Heart left ventricle (tissue), 16 donors: ENCODE measurements at regions not wholly inside any gene's neighbourhood (a gene's known extent, or its start where the extent isn't known, plus 50 kb on each side); places are given as distances from the start of the nearest gene placed in this dataset.
"Not testable (repeated sequence)": the region's sequence is repeated elsewhere in the genome, so short reads cannot be mapped to it uniquely, and the experiment has no call there.

ENCODE experiments used
- ATAC-seq, 4 donors: fragments of 200-7000 bp; cut with Tn5 transposase; one replicate each; pipeline ENCODE4 v1.9.1; 2020 to 2022; ENCODE audit warnings: moderate library complexity in 4 of 4, mild to moderate bottlenecking in 3 of 4, moderate number of reproducible peaks in 1 of 4
- DNase-seq, 5 donors: peaks; one replicate each; pipeline ENCODE4 v3.0.0-alpha.2; 2020
- H3K27ac ChIP-seq, 12 donors: fragments of 200-600 bp; sonication (generic) in 4 of 12; one replicate each; pipeline versions ENCODE4 v1.5.0 to v1.8.0; 2016 to 2022; ENCODE audit warnings: mild to moderate bottlenecking in 2 of 12
- H3K27me3 ChIP-seq, 9 donors: fragments of 200-600 bp; sonication (generic) in 2 of 9; one replicate each; pipeline versions ENCODE4 v1.5.1 to v1.8.0; 2016 to 2022; ENCODE audit warnings: mild to moderate bottlenecking in 3 of 9
- H3K36me3 ChIP-seq, 9 donors: fragments of 200-600 bp; sonication (generic) in 2 of 9; one replicate each; pipeline versions ENCODE4 v1.5.0 to v1.8.0; 2018 to 2022; ENCODE audit warnings: mild to moderate bottlenecking in 2 of 9
- H3K4me1 ChIP-seq, 12 donors: fragments of 200-600 bp; sonication (generic) in 4 of 12; one replicate each; pipeline versions ENCODE4 v1.5.0 to v1.8.0; 2016 to 2022; ENCODE audit warnings: mild to moderate bottlenecking in 3 of 12
- H3K4me3 ChIP-seq, 12 donors: fragments of 200-600 bp; sonication (generic) in 4 of 12; one replicate each; pipeline versions ENCODE4 v1.5.0 to v1.8.0; 2017 to 2022; ENCODE audit warnings: mild to moderate bottlenecking in 9 of 12, moderate library complexity in 4 of 12
- H3K9me3 ChIP-seq, 12 donors: fragments of 200-600 bp; sonication (generic) in 4 of 12; one replicate each; pipeline versions ENCODE4 v1.5.0 to v1.8.0; 2016 to 2022; ENCODE audit warnings: mild to moderate bottlenecking in 1 of 12
- POLR2A ChIP-seq, 2 donors: fragments of 450-650 bp; IDR thresholded peaks; one replicate each; pipeline ENCODE4 v1.6.1; 2017; ENCODE audit warnings: antibody characterized with exemption in 2 of 2, mild to moderate bottlenecking in 2 of 2, moderate library complexity in 2 of 2
- WGBS, 4 donors: extraction: QIAGEN DNeasy Blood & Tissue Kit in 2 of 4; methylation state at CpG; one replicate each; pipeline versions ENCODE4 v1.1.5 to v1.1.7; 2013 to 2018; 5-methylcytosine and 5-hydroxymethylcytosine counted together
- intact Hi-C, 10 donors: fragments of 100-400 bp; cut with DNase I; formaldehyde crosslinking; loops; one replicate each; pipeline versions ENCODE4 v1.11.1 to v1.14.2; 2022
- TF ChIP-seq, protein P1 (sequence below), 12 donors: fragments of 200-600 bp; sonication (generic) in 4 of 12; IDR thresholded peaks; one replicate each; pipeline versions ENCODE4 v1.5.0 to v1.8.0; 2018 to 2022; ENCODE audit warnings: antibody characterized with exemption in 12 of 12, mild to moderate bottlenecking in 5 of 12
- donor health status: ischemic (EF 13 %, LVEDD 7.1; RV severe dilation, severe dysfunction).
- donor health status: healthy with polysubstance abuse.
- donor health status: DM: no; HTN: yes; CAD: no.
- donor health status: DM: no; HTN: no; CAD: no.
- donor health status: ischemic (EF 25% LVEDD 6.9; RV normal size, moderate dysfunction).
- donor health status: ischemic (EF 25% LVEDD 5.7; RV mildly dilated, moderate dysfunction).
- donor health status: healthy.
- donor health status: DM: yes; HTN: yes; CAD: no.
- donor health status: ischemic (EF 35%, LVEDD 5.7; RV mildly dilated, moderate dysfunction).
- donor health status: nonischemic (EF 11% LVEDD 7.7; RV severe dilation, severe dysfunction).
- donor health status: DM: yes; HTN: yes; CAD: no.
- donor health status: PGD.
- donor health status: ischemic (EF 29% LVEDD 5.4; RV normal size, mild dysfunction).
- donor health status: nonischemic (EF 23%, LVEDD 6.1; RV moderate dilation, normal function).

GRCh38 chr3:101138817-101139216 lies 145.6 kb upstream of the ABI3BP start:
- H3K4me3 ChIP-seq, result no peak overlapping the region
- H3K27ac ChIP-seq, result no peak overlapping the region
- TF ChIP-seq, protein P1, sequence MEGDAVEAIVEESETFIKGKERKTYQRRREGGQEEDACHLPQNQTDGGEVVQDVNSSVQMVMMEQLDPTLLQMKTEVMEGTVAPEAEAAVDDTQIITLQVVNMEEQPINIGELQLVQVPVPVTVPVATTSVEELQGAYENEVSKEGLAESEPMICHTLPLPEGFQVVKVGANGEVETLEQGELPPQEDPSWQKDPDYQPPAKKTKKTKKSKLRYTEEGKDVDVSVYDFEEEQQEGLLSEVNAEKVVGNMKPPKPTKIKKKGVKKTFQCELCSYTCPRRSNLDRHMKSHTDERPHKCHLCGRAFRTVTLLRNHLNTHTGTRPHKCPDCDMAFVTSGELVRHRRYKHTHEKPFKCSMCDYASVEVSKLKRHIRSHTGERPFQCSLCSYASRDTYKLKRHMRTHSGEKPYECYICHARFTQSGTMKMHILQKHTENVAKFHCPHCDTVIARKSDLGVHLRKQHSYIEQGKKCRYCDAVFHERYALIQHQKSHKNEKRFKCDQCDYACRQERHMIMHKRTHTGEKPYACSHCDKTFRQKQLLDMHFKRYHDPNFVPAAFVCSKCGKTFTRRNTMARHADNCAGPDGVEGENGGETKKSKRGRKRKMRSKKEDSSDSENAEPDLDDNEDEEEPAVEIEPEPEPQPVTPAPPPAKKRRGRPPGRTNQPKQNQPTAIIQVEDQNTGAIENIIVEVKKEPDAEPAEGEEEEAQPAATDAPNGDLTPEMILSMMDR (IDR thresholded peaks at IDR 0.05), result no peak
- no peak for TF ChIP-seq POLR2A (IDR thresholded peaks at IDR 0.05)
- H3K9me3 ChIP-seq, result no peaks in the 10 kb centered on the region
- 31 to 80% (median 63%) methylated on average over 1 of the region's 1 CpG for WGBS, 4 donors
- H3K27me3 ChIP-seq, result no peaks in the 10 kb centered on the region
- ATAC-seq, result no peak
- intact Hi-C loops, result no loop called here
- DNase-seq, result no peak
- H3K36me3 ChIP-seq, result no peaks in the 10 kb centered on the region
- H3K4me1 ChIP-seq, result peaks cover 0 to 3% (median 0%) of the 10 kb centered on the region in 12 donors

DNA sequence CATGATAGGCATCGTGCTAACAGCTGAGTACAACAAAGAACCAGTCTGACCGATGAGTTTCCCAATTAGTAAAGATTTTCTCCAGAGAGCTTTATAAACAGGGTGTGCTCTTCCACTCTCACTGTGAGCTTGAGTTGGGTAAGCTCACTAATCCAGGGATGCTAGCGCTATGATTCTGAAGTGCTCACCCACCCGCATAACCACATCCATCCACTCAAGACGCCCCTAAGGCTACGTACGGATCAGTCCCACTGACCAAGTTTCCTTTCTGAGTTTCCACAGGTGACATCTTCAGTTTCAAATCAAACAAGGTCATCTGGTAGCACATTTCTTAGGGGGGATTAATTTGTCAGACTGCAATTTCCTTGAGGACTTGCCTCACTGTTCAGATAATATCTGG lies 141.1 kb upstream of the ABI3BP start:
- no peak overlapping the region for H3K4me3 ChIP-seq
- H3K36me3 ChIP-seq, result no peaks in the 10 kb centered on the region
- intact Hi-C loops, result no loop called here
- DNase-seq (no peak), ATAC-seq (no peak)
- H3K27ac ChIP-seq, result no peak overlapping the region
- H3K27me3 ChIP-seq, result no peaks in the 10 kb centered on the region
- no peaks in the 10 kb centered on the region for H3K4me1 ChIP-seq
- no peaks in the 10 kb centered on the region for H3K9me3 ChIP-seq
- no peak for TF ChIP-seq POLR2A (IDR thresholded peaks at IDR 0.05)
- TF ChIP-seq, protein P1 (IDR thresholded peaks at IDR 0.05), result no peak
- WGBS, 4 donors, result 92 to 94% (median 93%) methylated on average over 7 of the region's 7 CpGs

GRCh38 chr3:101133652-101134051 lies 140.4 kb upstream of the ABI3BP start:
- intact Hi-C loops, result no loop called here
- no peaks in the 10 kb centered on the region for H3K27me3 ChIP-seq
- WGBS, 4 donors, result 47 to 59% (median 54%) methylated on average over 1 of the region's 1 CpG
- TF ChIP-seq, protein P1 (IDR thresholded peaks at IDR 0.05), result no peak
- no peak for TF ChIP-seq POLR2A (IDR thresholded peaks at IDR 0.05)
- no peak overlapping the region for H3K4me3 ChIP-seq
- no peaks in the 10 kb centered on the region for H3K36me3 ChIP-seq
- no peak for DNase-seq
- H3K9me3 ChIP-seq, result no peaks in the 10 kb centered on the region
- no peak for ATAC-seq
- H3K4me1 ChIP-seq, result no peaks in the 10 kb centered on the region
- H3K27ac ChIP-seq, result no peak overlapping the region

- ATAC-seq, DNase-seq, H3K27ac ChIP-seq, H3K36me3 ChIP-seq, H3K27me3 ChIP-seq, H3K4me1 ChIP-seq, intact Hi-C loops, H3K4me3 ChIP-seq, H3K9me3 ChIP-seq: not testable (repeated sequence)
- 89 to 95% (median 92%) methylated on average over 7 of the region's 7 CpGs for WGBS, 4 donors
Measured at GRCh38 chr3:101133197-101133596, 140.0 kb upstream of the ABI3BP start.

DNA sequence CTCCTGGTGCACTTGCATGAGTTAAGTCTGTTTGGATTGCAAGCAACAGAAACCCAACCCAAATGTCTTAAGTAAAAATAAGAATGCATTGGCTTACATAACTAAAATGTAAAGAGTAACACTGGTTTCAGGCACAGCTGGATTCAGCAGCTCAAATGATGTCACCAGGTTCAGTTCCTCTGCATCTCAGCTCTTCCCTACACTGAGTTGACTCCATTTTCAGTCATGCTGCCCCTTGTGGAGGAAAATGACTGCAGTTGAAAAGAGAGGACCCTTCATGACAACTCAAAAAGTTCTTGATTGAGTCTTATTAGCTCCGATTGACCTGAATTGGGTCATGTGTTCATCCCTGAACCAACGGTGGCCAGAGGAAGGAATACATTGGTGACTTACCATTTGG lies 138.5 kb upstream of the ABI3BP start:
- no peak for TF ChIP-seq POLR2A (IDR thresholded peaks at IDR 0.05)
- TF ChIP-seq, protein P1 (IDR thresholded peaks at IDR 0.05), result no peak
- Histone ChIP-seq H3K36me3 (no peaks in the 10 kb centered on the region), H3K4me3 (no peak overlapping the region), H3K27ac (no peak overlapping the region), H3K9me3 (no peaks in the 10 kb centered on the region), H3K27me3 (no peaks in the 10 kb centered on the region), H3K4me1 (no peaks in the 10 kb centered on the region)
- DNase-seq (no peak), ATAC-seq (no peak)
- WGBS, 4 donors, result 75 to 90% (median 86%) methylated on average over 2 of the region's 2 CpGs
- intact Hi-C loops, result no loop called here
